Small intestine (tissue), 7 donors: ENCODE measurements at regions not wholly inside any gene's neighbourhood (a gene's known extent, or its start where the extent isn't known, plus 50 kb on each side); places are given as distances from the start of the nearest gene placed in this dataset.

Experiments
- DNase-seq, 2 donors: peaks; one replicate each; pipeline versions ENCODE4 v3.0.0 to v3.0.0-alpha.2; 2013
- FAIRE-seq: peaks from 2 replicates; lab custom pipeline; 2012; peaks lifted over from hg19 to GRCh38; lab: Jason Lieb, UNC
- H3K27ac ChIP-seq, 3 donors: one replicate each; pipeline ENCODE4 v1.5.1; 2013; ENCODE audit warnings: low read length in 2 of 3, mild to moderate bottlenecking in 2 of 3, control low read depth in 1 of 3, inconsistent platforms in 1 of 3, low read depth in 1 of 3, moderate library complexity in 1 of 3
- H3K27me3 ChIP-seq, 3 donors: one replicate each; pipeline ENCODE4 v1.6.1; 2013; ENCODE audit warnings: low read length in 3 of 3, inconsistent platforms in 1 of 3; ENCODE audit not compliant: control insufficient read depth in 3 of 3, insufficient read depth in 3 of 3
- H3K36me3 ChIP-seq, 3 donors: one replicate each; pipeline ENCODE4 v1.6.1; 2013; ENCODE audit warnings: low read length in 3 of 3, inconsistent platforms in 1 of 3, low read depth in 1 of 3, mild to moderate bottlenecking in 1 of 3, moderate library complexity in 1 of 3; ENCODE audit not compliant: control insufficient read depth in 3 of 3, insufficient read depth in 2 of 3
- H3K4me1 ChIP-seq, 3 donors: one replicate each; pipeline ENCODE4 v1.6.1; 2013; ENCODE audit warnings: low read length in 2 of 3, inconsistent platforms in 1 of 3, low read depth in 1 of 3, mild to moderate bottlenecking in 1 of 3, moderate library complexity in 1 of 3; ENCODE audit not compliant: control insufficient read depth in 3 of 3, insufficient read depth in 2 of 3
- H3K4me3 ChIP-seq, 3 donors: one replicate each; pipeline ENCODE4 v1.5.1; 2013; ENCODE audit warnings: low read length in 3 of 3, control low read depth in 1 of 3, inconsistent platforms in 1 of 3, low read depth in 1 of 3, mild to moderate bottlenecking in 1 of 3, moderate library complexity in 1 of 3
- H3K9me3 ChIP-seq, 2 donors: one replicate each; pipeline ENCODE4 v1.6.1; 2013; ENCODE audit warnings: low read depth in 1 of 2, low read length in 1 of 2; ENCODE audit not compliant: control insufficient read depth in 2 of 2, insufficient read depth in 1 of 2
- WGBS, 3 donors: extraction: QIAGEN DNeasy Blood & Tissue Kit; methylation state at CpG; one replicate each; pipeline ENCODE4 v1.1.7; 2013; 5-methylcytosine and 5-hydroxymethylcytosine counted together
- donor health status: healthy with polysubstance abuse.
- donor health status: control.
- donor health status: control.
- donor health status: Bipolar disorder and iron deficiency.
- donor health status: healthy.

GRCh38 chr3:76245622-76246021 lies 460.3 kb upstream of the ZNF717 start:
- no peaks in the 10 kb centered on the region for H3K27me3 ChIP-seq
- H3K4me1 ChIP-seq: no peaks in the 10 kb centered on the region
- H3K4me3 ChIP-seq: no peak overlapping the region
- DNase-seq (peak in 1 of 2 donors; percentile 23), FAIRE-seq (no peak)
- no peaks in the 10 kb centered on the region for H3K36me3 ChIP-seq
- H3K9me3 ChIP-seq: peaks cover 0 to 2% of the 10 kb centered on the region in 2 donors
- H3K27ac ChIP-seq: no peak overlapping the region

DNA sequence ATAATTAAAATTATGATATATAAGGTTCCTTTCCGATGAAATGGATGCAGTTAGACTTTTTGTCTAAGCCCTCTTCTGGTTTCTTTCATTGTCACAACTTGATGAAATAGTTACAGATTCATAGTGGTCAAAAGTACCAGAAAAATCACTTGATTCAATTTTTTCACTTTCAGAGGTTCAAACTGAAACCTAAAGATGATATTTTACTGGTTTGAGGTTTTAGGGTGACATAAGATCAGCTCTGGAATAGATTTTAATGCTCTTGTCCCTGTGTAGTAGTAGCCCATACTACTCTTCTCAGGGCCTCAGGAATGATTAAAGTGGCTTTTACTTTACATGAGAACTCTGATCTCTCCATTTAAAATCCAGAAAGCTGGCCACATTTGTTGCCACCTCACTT lies 479.1 kb upstream of the ZNF717 start:
- FAIRE-seq (no peak), DNase-seq (no peak)
- Histone ChIP-seq H3K4me3 (no peak overlapping the region), H3K4me1 (peaks cover 0 to 3% (median 0%) of the 10 kb centered on the region in 3 donors), H3K36me3 (no peaks in the 10 kb centered on the region), H3K9me3 (no peaks in the 10 kb centered on the region), H3K27ac (no peak overlapping the region), H3K27me3 (no peaks in the 10 kb centered on the region)
- WGBS, 3 donors: 87 to 95% (median 88%) methylated on average over 1 of the region's 1 CpG

- no peak for DNase-seq
- H3K27me3 ChIP-seq: no peaks in the 10 kb centered on the region
- H3K4me1 ChIP-seq: peaks cover 0 to 3% (median 0%) of the 10 kb centered on the region in 3 donors
- H3K9me3 ChIP-seq: no peaks in the 10 kb centered on the region
- 69 to 82% (median 74%) methylated on average over 6 of the region's 6 CpGs for WGBS, 3 donors
- H3K27ac ChIP-seq: no peak overlapping the region
- H3K36me3 ChIP-seq: no peaks in the 10 kb centered on the region
- no peak overlapping the region for H3K4me3 ChIP-seq
- FAIRE-seq: no peak
Measured at GRCh38 chr3:76264911-76265310, 479.6 kb upstream of the ZNF717 start.

- Histone ChIP-seq H3K4me3 (no peak overlapping the region), H3K4me1 (peaks cover 0 to 3% (median 0%) of the 10 kb centered on the region in 3 donors), H3K27ac (no peak overlapping the region), H3K27me3 (no peaks in the 10 kb centered on the region), H3K36me3 (no peaks in the 10 kb centered on the region), H3K9me3 (no peaks in the 10 kb centered on the region)
- 44 to 75% (median 74%) methylated on average over 1 of the region's 1 CpG for WGBS, 3 donors
- FAIRE-seq (no peak), DNase-seq (no peak)
Measured at GRCh38 chr3:76266511-76266910, 481.2 kb upstream of the ZNF717 start.

DNA sequence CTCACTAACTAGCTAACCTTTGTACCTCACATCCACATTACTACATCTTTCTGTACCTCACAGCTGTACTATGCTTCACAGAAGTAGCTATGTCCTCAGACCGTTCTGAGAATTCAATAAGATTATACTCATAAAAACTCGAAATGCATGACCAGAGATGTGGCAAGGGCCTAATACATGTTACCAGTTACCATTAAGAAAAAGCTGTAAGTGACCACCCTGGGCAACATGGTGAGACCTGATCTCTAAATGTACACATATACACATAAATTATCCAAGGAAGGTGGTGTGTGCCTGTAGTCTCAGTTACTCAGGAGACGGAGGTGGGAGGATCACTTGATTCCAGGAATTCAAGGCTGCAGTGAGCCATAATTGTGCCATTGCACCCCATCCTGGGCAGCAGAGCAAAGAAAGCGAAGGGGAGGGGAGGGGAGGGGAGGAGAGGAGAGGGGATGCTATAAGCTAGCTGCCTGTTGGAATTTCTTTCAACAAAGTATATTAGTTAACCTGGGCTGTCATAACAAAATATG lies 482.6 kb upstream of the ZNF717 start:
- H3K4me3 ChIP-seq: no peak overlapping the region
- FAIRE-seq (no peak), DNase-seq (peak; percentile 11 to 69)
- H3K4me1 ChIP-seq: peaks cover 0 to 3% (median 0%) of the 10 kb centered on the region in 3 donors
- WGBS, 3 donors: 39 to 66% (median 43%) methylated on average over 4 of the region's 4 CpGs
- H3K9me3 ChIP-seq: no peaks in the 10 kb centered on the region
- H3K36me3 ChIP-seq: no peaks in the 10 kb centered on the region
- peak overlapping the region in 1 of 3 donors; percentile 59 for H3K27ac ChIP-seq
- no peaks in the 10 kb centered on the region for H3K27me3 ChIP-seq

- no peak overlapping the region for H3K27ac ChIP-seq
- H3K9me3 ChIP-seq: no peaks in the 10 kb centered on the region
- no peaks in the 10 kb centered on the region for H3K27me3 ChIP-seq
- DNase-seq (no peak), FAIRE-seq (no peak)
- H3K4me3 ChIP-seq: no peak overlapping the region
- no peaks in the 10 kb centered on the region for H3K4me1 ChIP-seq
- WGBS, 3 donors: 80 to 89% (median 85%) methylated on average over 9 of the region's 9 CpGs
- H3K36me3 ChIP-seq: no peaks in the 10 kb centered on the region
Measured at GRCh38 chr3:76293856-76294255, 508.5 kb upstream of the ZNF717 start.

DNA sequence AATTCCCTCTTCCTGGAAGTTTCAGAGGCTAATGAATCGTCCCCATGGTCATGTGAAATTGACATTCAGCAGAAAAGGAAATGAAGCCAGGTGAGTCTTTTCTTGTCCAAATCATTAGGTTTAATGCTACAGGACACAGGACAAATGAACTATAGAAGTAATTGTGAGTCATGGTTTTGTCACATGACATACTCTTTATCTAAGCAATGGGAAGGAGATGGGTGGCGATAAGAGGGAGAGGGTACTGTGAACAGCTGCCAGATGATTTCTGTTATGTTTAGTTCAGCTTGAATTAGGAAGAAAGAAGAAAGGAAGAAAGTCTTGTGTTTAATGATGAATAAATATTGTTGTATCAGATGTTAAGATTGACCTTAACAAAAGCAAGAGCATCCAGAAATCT lies 515.4 kb upstream of the ZNF717 start:
- DNase-seq (no peak), FAIRE-seq (no peak)
- Histone ChIP-seq H3K27me3 (no peaks in the 10 kb centered on the region), H3K4me1 (no peaks in the 10 kb centered on the region), H3K27ac (no peak overlapping the region), H3K36me3 (no peaks in the 10 kb centered on the region), H3K9me3 (no peaks in the 10 kb centered on the region), H3K4me3 (no peak overlapping the region)
- 63 to 78% (median 69%) methylated on average over 2 of the region's 2 CpGs for WGBS, 3 donors

- Histone ChIP-seq H3K9me3 (no peaks in the 10 kb centered on the region), H3K27me3 (no peaks in the 10 kb centered on the region), H3K4me1 (no peaks in the 10 kb centered on the region), H3K4me3 (no peak overlapping the region), H3K27ac (no peak overlapping the region), H3K36me3 (no peaks in the 10 kb centered on the region)
- FAIRE-seq: no peak
- no peak for DNase-seq
- 81 to 89% (median 89%) methylated on average over 3 of the region's 3 CpGs for WGBS, 3 donors
Measured at GRCh38 chr3:76307556-76307955, 522.2 kb upstream of the ZNF717 start.

- FAIRE-seq: no peak
- H3K27me3 ChIP-seq: no peaks in the 10 kb centered on the region
- H3K36me3 ChIP-seq: no peaks in the 10 kb centered on the region
- no peak overlapping the region for H3K4me3 ChIP-seq
- DNase-seq: no peak
- H3K4me1 ChIP-seq: no peaks in the 10 kb centered on the region
- no peak overlapping the region for H3K27ac ChIP-seq
- no peaks in the 10 kb centered on the region for H3K9me3 ChIP-seq
Measured at GRCh38 chr3:76308541-76308940, 523.2 kb upstream of the ZNF717 start.
